HG03558 (cell line): ENCODE measurements at regions not wholly inside any gene's neighbourhood (a gene's known extent, or its start where the extent isn't known, plus 50 kb on each side); places are given as distances from the start of the nearest gene placed in this dataset.

Experiments
- ATAC-seq: cut with Tn5 transposase; IDR thresholded peaks from one replicate; pipeline ENCODE4 v1.9.1; 2021; ENCODE audit warnings: moderate number of reproducible peaks; ENCODE audit not compliant: unreplicated experiment; ENCODE audit errors: extremely low read depth

- no peak for ATAC-seq
These were observed 372.6 kb downstream of the QKI start for GRCh38 chr6:163786995-163787671.

- ATAC-seq, result peak; percentile 79
These were observed 368.0 kb downstream of the QKI start for GRCh38 chr6:163782436-163783003.

GRCh38 chr6:163780994-163781393 is 366.5 kb downstream of the QKI start:
- no peak for ATAC-seq

GRCh38 chr6:163779727-163780284 is 365.3 kb downstream of the QKI start:
- no peak for ATAC-seq

GRCh38 chr6:163777716-163778115 is 363.2 kb downstream of the QKI start:
- ATAC-seq, result no peak

- no peak for ATAC-seq
These were observed 362.6 kb downstream of the QKI start for GRCh38 chr6:163776906-163777686.

- ATAC-seq, result no peak
These were observed 361.8 kb downstream of the QKI start for GRCh38 chr6:163776196-163776905.

GRCh38 chr6:163775313-163775712 is 360.8 kb downstream of the QKI start:
- ATAC-seq, result no peak

GRCh38 chr6:163774485-163774884 is 360.0 kb downstream of the QKI start:
- ATAC-seq, result no peak

GRCh38 chr6:163773646-163774045 is 359.1 kb downstream of the QKI start:
- ATAC-seq, result no peak

GRCh38 chr6:163772701-163773100 is 358.2 kb downstream of the QKI start:
- ATAC-seq, result no peak

GRCh38 chr6:163771180-163771579 is 356.7 kb downstream of the QKI start:
- ATAC-seq, result no peak

- ATAC-seq, result no peak
These were observed 354.4 kb downstream of the QKI start for GRCh38 chr6:163768905-163769304.

- ATAC-seq, result no peak
These were observed 352.4 kb downstream of the QKI start for GRCh38 chr6:163766936-163767335.

GRCh38 chr6:163765335-163765734 is 350.8 kb downstream of the QKI start:
- no peak for ATAC-seq

GRCh38 chr6:163764565-163764964 is 350.0 kb downstream of the QKI start:
- no peak for ATAC-seq

- no peak for ATAC-seq
These were observed 347.0 kb downstream of the QKI start for GRCh38 chr6:163761481-163761880.

- no peak for ATAC-seq
These were observed 346.3 kb downstream of the QKI start for GRCh38 chr6:163760860-163761259.

GRCh38 chr6:163759542-163759941 is 345.0 kb downstream of the QKI start:
- no peak for ATAC-seq

- ATAC-seq, result no peak
These were observed 343.0 kb downstream of the QKI start for GRCh38 chr6:163757520-163757919.

- peak; percentile 100 for ATAC-seq
These were observed 341.6 kb downstream of the QKI start for GRCh38 chr6:163756079-163756478.
